Activated naive CD8-positive, alpha-beta T cell treated with anti-CD3 and anti-CD28 coated beads, Interleukin-2, amount 50 U/mL, for 24 hours (primary cell): ENCODE measurements at regions not wholly inside any gene's neighbourhood (a gene's known extent, or its start where the extent isn't known, plus 50 kb on each side); places are given as distances from the start of the nearest gene placed in this dataset.

Source experiments
- ATAC-seq: fragments of 150-1000 bp; cut with Tn5 transposase; one replicate; pipeline ENCODE4 v1.10.0; 2021
- DNase-seq: peaks from one replicate; pipeline ENCODE4 v3.0.0; 2021
- H3K27ac Mint-ChIP-seq: one replicate; pipeline ENCODE4 v1.8.0; 2021; ENCODE audit warnings: mild to moderate bottlenecking, mixed read lengths
- H3K27me3 Mint-ChIP-seq: one replicate; pipeline ENCODE4 v1.8.0; 2021; ENCODE audit warnings: mixed read lengths
- H3K36me3 Mint-ChIP-seq: one replicate; pipeline ENCODE4 v1.8.0; 2021; ENCODE audit warnings: low read depth, mixed read lengths
- H3K4me1 Mint-ChIP-seq: one replicate; pipeline ENCODE4 v1.8.0; 2021; ENCODE audit warnings: mixed read lengths
- H3K4me3 Mint-ChIP-seq: one replicate; pipeline ENCODE4 v1.8.0; 2021; ENCODE audit warnings: mild to moderate bottlenecking, moderate library complexity, mixed read lengths
- H3K9me3 Mint-ChIP-seq: one replicate; pipeline ENCODE4 v1.8.0; 2021; ENCODE audit warnings: mixed read lengths

DNA sequence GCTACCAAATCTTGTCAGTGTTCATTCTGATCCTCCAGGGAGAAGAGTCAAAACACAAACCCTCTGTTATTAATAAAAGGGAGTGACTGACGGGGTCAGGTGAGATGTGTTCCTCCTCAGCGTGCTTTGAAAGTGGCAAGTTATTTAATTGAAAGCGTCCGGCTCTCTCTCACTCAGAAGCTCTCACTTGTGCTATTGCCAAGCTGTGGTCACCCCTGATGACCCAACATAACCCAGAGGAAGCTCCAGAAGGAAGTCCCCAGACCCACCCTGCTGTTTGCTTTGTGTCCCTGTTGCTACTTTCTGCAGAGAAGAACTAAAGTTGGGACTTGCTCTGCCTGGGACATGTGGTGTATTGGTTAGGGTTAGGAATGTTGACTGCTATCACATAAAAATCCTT lies 235.6 kb downstream of the EDEM1 start:
- ATAC-seq = no peak
- Mint-ChIP-seq H3K27me3 (peaks cover 9% of the 10 kb centered on the region), H3K36me3 (no peaks in the 10 kb centered on the region), H3K4me1 (no peaks in the 10 kb centered on the region), H3K4me3 (no peak overlapping the region), H3K27ac (no peak overlapping the region), H3K9me3 (no peaks in the 10 kb centered on the region)
- no peak for DNase-seq

DNA sequence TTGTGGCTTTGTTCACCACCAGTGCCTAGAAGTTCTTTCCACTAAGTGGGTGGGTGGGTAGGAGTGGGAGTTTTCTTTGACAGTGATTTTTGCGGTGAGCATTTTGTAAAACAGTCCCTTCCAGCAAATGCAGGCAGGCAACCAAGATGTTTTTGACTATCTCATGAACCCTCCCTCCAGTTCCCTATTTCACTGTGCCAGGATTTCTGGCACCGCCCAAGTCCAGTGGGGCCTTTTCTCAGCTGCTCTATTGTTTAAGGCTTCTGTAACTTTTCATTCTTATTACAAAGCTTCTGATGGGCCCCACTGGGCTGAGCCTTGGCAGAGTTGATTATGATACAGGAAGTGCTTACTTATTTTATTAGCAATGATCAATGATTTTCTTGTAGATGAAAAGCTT lies 236.0 kb downstream of the EDEM1 start:
- peaks cover 9% of the 10 kb centered on the region for H3K27me3 Mint-ChIP-seq

DNA sequence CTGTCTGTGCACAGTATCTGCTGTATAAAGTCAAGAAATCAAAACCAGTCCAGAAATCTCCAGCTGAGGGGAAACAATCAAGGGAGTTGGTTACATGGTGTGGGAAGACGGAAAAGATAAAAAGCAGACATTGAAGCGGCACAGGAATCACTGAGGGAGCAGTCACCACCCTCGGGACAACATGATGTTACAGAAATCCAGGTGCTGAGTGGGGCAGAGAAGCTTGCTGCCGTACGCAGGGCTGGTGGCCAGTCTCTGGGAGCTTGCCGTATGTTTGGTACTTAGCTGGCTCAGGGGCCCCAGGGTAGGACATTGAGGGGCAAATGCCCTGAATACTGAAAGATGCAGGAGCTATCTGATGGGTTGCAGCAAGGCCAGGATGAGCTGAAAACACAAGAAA lies 237.9 kb downstream of the EDEM1 start:
- no peaks in the 10 kb centered on the region for H3K9me3 Mint-ChIP-seq
- ATAC-seq = no peak
- no peak overlapping the region for H3K4me3 Mint-ChIP-seq
- peaks cover 6% of the 10 kb centered on the region for H3K4me1 Mint-ChIP-seq
- H3K27ac Mint-ChIP-seq = no peak overlapping the region
- no peak for DNase-seq
- H3K27me3 Mint-ChIP-seq = peaks cover 9% of the 10 kb centered on the region
- H3K36me3 Mint-ChIP-seq = no peaks in the 10 kb centered on the region

More for the DNA sequence above, 236.0 kb downstream of the EDEM1 start:
- H3K27ac Mint-ChIP-seq = no peak overlapping the region
- H3K9me3 Mint-ChIP-seq = no peaks in the 10 kb centered on the region
- no peak for DNase-seq
- no peak overlapping the region for H3K4me3 Mint-ChIP-seq
- no peaks in the 10 kb centered on the region for H3K4me1 Mint-ChIP-seq
- no peak for ATAC-seq
- no peaks in the 10 kb centered on the region for H3K36me3 Mint-ChIP-seq

DNA sequence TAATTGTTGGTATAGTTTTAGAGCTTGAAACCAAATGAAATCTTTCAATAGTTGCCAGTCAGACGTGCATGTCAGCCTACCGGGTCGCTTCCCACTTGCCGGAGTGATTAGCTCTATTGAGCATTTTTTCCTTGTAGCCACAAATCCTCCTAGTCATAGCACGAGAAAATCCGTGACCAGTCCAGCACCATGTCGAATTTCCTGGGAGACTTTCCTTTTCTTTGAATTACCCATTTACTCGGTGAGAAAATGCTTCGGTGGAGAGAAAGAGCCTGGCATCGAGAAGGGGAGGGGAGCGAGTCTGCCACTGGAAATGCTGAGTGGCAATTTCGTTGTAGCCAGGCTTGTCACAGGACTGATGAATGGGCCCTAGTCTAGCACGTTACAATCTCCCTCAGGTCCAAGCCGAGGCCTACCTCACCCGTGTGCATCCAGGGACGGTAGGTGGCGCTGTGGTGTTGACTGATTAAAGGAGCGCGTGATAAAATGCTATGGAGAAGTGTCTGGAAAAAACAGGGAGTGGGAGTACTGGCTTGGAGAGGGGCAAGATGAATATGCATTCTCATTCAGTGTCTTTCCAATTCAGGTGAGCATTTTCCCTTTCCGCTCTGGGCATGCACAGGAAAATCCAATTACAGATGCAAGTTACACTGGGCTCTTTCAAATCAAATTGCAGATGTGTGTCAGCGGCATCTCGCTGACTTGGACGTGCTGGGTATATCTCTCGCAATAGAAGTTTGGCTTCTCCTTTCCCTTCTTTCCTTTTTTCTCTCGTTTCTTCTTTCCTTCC lies 238.8 kb downstream of the EDEM1 start:
- DNase-seq (peak; percentile 80), ATAC-seq (peak; percentile 74)
- Mint-ChIP-seq H3K9me3 (no peaks in the 10 kb centered on the region), H3K27ac (no peak overlapping the region), H3K27me3 (peaks cover 9% of the 10 kb centered on the region), H3K36me3 (no peaks in the 10 kb centered on the region), H3K4me1 (peaks cover 6% of the 10 kb centered on the region), H3K4me3 (no peak overlapping the region)

DNA sequence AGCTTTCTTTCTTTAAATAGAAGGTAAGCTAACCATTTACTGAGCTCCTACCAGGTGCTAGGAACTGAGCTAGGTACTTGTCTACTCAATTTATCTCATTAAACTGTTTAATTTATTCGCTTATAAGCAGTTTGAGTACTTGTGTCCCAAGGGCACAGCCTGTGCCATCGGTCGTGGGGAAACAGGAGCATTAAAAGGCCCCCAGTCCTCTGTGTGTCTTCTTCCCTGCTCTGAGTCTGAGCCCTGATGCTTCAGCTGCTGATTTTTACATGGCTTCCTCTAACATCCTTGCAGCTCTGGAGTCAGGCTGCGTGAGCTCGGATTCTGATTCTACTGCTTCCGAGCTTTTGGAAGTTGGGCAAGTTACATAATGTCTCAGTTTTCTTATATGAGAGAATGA lies 239.5 kb downstream of the EDEM1 start:
- Mint-ChIP-seq H3K4me1 (peaks cover 6% of the 10 kb centered on the region), H3K9me3 (no peaks in the 10 kb centered on the region), H3K27me3 (peaks cover 7% of the 10 kb centered on the region), H3K36me3 (no peaks in the 10 kb centered on the region), H3K4me3 (no peak overlapping the region), H3K27ac (no peak overlapping the region)
- no peak for ATAC-seq
- no peak for DNase-seq

DNA sequence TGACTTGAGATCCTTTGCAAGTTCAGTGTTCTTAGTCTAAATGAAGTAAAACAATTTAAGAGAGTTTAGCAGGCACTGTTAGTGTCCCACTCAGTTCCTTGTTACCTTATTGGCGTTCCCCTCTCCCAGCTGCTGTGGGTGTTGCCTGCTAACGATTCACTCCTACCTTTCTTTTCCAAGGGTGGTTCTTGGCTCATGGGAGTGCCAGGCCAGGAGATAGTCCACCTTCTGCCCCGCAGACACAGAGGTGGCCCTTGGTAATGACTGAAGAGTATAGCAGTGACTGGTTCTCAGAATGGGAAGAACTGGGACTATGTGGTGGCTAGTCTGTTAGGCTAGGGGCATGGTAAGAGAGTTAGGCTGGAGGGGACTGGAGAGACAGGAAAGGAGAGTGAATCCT lies 240.4 kb downstream of the EDEM1 start:
- Mint-ChIP-seq H3K36me3 (no peaks in the 10 kb centered on the region), H3K27me3 (peaks cover 7% of the 10 kb centered on the region), H3K27ac (no peak overlapping the region), H3K4me1 (peaks cover 6% of the 10 kb centered on the region), H3K9me3 (no peaks in the 10 kb centered on the region), H3K4me3 (no peak overlapping the region)
- no peak for ATAC-seq
- no peak for DNase-seq

DNA sequence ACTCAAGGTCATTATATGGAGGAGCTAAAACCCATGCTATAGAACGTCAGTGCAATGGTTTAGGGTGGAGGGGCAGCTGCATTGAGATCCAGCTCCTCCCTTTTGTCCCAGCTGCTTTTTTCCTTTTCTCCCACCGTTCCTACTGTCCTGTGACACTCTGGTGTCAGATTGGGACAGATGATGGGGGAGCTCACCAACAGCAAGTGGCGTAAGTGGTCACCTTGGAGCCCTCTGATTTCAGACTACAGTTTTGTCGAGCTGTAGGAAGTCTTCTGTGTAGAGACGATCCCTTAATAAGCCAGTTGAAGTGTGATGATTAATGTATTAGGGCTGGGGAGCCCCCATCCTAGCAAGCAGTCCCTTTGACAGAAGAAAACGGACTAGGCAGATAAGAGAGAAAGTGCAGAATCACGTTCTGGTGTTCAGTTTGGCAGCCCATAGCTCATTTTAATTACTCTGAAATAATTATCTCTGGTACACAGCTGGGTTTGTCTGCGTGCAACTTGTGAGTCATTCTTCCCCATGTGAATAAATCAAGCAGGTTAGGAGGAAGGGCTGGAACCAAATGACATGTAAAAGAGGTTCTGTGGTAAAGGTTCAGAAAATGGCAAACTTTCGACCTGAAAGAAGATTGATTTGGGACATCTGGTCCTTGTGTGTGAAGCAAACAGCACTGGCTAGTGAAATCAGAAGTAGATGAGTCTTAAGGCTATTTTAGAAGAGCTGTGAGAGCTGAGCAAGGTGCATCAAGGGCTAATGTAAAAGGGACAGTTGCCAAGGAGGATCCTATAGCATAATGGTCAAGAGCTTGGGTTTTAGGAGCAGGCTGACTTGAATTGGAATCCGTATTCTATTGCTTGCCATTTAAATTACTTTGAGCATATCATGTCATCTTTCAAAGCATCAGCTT lies 241.4 kb downstream of the EDEM1 start:
- no peak overlapping the region for H3K27ac Mint-ChIP-seq
- ATAC-seq = peak; percentile 61
- H3K4me1 Mint-ChIP-seq = peaks cover 6% of the 10 kb centered on the region

DNA sequence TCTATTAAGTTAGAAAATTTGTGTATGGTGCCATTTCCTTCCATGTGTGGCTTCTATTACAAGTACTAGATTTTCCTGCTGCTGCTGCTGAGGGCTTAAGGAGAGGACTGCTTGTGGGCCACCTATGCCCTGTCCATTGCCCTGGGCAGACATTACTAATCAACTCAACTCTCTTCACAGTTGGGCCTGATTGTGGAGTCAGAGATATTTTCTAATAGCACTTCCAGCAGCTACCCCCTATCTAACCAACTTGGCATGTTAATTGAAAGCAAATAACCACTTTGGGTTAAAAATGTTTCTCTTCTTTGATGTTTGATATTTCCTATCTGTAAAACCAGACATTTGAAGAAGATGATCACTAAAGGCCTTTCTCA lies 242.0 kb downstream of the EDEM1 start:
- Mint-ChIP-seq H3K27ac (no peak overlapping the region), H3K4me3 (no peak overlapping the region), H3K4me1 (peaks cover 6% of the 10 kb centered on the region), H3K36me3 (no peaks in the 10 kb centered on the region), H3K9me3 (no peaks in the 10 kb centered on the region), H3K27me3 (peaks cover 7% of the 10 kb centered on the region)
- DNase-seq (no peak), ATAC-seq (no peak)

More for the DNA sequence above, 241.4 kb downstream of the EDEM1 start:
- no peak for DNase-seq
- H3K9me3 Mint-ChIP-seq = no peaks in the 10 kb centered on the region
- no peak overlapping the region for H3K4me3 Mint-ChIP-seq
- peaks cover 7% of the 10 kb centered on the region for H3K27me3 Mint-ChIP-seq
- H3K36me3 Mint-ChIP-seq = no peaks in the 10 kb centered on the region

DNA sequence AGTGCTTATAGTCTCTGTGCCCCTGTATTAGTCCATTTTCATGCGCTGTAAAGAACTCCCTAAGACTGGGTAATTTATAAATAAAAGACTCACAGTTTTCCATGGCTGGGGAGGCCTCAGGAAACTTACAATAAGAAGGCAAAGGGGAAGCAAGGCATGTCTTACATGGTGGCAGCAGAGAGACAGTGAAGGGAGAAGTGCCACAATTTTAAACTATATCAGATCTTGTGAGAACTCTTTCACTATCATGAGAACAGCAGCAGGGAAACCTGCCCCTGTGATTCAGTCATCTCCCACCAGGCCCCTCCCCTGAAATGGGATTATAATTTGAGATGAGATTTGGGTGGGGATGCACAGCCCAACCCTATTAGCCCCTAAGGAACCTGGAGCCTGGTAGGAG lies 243.2 kb downstream of the EDEM1 start:
- Mint-ChIP-seq H3K4me3 (no peak overlapping the region), H3K36me3 (no peaks in the 10 kb centered on the region), H3K27ac (no peak overlapping the region), H3K4me1 (peaks cover 6% of the 10 kb centered on the region), H3K9me3 (no peaks in the 10 kb centered on the region), H3K27me3 (peaks cover 5% of the 10 kb centered on the region)
- ATAC-seq (no peak), DNase-seq (no peak)

DNA sequence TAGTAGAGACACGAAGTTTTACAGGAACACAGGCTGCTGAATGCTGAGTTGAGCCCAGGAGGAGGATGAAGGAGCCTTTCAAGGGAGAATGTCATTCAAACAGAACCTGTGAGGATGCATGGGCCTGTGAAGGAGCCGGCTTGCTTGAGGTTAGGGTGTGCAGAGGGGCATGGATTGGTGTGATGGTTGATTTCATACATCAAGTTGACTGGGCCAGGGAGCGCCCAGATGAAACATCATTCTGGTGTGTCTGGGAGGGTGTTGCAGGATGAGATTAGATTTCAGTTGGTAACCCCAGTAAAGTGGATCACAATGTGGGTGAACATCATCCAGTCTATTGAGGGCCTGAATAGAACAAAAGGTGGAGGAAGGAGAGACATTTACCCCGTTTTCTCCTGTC lies 243.6 kb downstream of the EDEM1 start:
- H3K9me3 Mint-ChIP-seq = no peaks in the 10 kb centered on the region
- no peak overlapping the region for H3K27ac Mint-ChIP-seq
- H3K4me3 Mint-ChIP-seq = no peak overlapping the region
- peaks cover 6% of the 10 kb centered on the region for H3K4me1 Mint-ChIP-seq
- ATAC-seq = no peak
- DNase-seq = no peak
- no peaks in the 10 kb centered on the region for H3K36me3 Mint-ChIP-seq
- H3K27me3 Mint-ChIP-seq = peaks cover 5% of the 10 kb centered on the region

DNA sequence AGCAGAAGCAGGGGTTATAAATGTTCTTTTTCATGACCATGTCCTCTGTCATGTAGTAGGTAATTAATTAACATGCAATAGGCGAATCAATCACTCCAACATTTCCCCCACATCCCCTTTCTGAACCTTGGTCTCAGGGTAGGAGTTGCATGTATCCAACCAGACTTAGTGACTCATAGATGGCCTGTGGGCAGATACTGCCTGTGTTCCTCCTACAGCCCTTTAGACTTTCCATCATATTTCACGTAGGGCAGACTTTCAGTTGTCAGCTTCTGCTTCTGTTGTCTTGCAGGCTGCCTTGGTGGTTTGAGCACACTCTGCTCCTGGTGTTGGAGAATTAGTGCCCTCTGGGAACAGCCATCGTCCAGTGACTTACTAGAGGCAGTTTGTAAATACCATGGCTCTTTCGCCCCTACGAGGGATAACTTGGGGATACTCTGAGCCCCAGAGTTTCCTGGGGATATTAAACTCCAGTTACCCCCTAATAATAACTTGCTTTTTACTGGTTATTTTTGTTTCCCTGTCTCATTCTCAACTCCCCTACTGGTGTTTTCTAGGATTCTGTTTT lies 244.4 kb downstream of the EDEM1 start:
- no peaks in the 10 kb centered on the region for H3K9me3 Mint-ChIP-seq
- H3K4me3 Mint-ChIP-seq = no peak overlapping the region
- no peaks in the 10 kb centered on the region for H3K27me3 Mint-ChIP-seq
- DNase-seq = no peak
- ATAC-seq = peak; percentile 39
- H3K4me1 Mint-ChIP-seq = peaks cover 6% of the 10 kb centered on the region
- H3K27ac Mint-ChIP-seq = no peak overlapping the region
- H3K36me3 Mint-ChIP-seq = no peaks in the 10 kb centered on the region

DNA sequence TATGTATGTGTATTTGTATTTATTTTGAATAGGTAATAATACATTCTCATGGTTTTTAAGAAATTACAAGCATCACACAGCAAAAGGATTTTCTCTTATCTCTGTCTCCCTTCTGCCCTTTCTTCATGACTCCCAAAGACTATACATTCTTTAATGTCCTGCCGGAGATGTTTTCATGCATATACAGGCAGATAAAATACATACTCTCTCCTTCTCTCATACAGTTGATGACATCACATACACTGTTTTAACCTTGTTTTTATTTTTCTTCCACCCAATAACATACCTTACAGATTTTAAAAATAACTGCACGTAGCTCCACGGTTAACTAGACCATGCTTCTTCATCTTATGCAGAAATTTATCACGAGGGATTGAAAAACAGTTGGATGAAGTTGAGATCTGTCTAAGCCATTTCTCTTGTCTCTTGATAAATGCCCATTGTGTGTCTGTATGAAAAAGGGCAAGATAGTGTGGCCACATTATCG lies 249.8 kb downstream of the EDEM1 start:
- DNase-seq (no peak), ATAC-seq (no peak)
- no peak overlapping the region for H3K27ac Mint-ChIP-seq
- no peaks in the 10 kb centered on the region for H3K9me3 Mint-ChIP-seq
- no peaks in the 10 kb centered on the region for H3K4me1 Mint-ChIP-seq
- H3K27me3 Mint-ChIP-seq = peaks cover 4% of the 10 kb centered on the region
- H3K36me3 Mint-ChIP-seq = no peaks in the 10 kb centered on the region
- no peak overlapping the region for H3K4me3 Mint-ChIP-seq

DNA sequence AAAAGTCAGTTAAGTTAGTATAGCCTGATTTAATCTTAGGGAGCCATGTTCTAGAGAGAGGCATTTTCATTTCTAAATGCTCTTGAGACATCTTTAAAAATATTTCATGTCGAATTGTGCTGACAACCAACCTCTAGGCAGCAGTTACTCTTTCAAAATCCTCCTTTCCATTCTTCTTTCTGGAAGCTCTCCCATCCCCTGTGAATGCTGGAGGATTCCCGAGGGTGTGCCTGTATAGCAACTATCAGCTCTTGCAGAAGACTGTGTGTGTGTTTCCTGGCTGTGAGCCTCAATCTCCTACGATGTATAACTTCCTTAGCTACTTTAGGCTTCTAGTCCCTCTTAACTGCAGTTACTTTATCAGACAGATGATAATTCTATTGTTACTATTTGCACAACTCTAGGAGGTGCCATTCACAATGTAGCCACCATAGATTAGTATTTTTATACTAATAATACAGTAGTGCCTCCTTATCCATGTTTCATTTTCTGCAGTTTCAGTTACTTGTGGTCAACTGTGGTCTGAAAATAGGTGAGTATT lies 250.3 kb downstream of the EDEM1 start:
- Mint-ChIP-seq H3K4me1 (no peaks in the 10 kb centered on the region), H3K9me3 (no peaks in the 10 kb centered on the region)

DNA sequence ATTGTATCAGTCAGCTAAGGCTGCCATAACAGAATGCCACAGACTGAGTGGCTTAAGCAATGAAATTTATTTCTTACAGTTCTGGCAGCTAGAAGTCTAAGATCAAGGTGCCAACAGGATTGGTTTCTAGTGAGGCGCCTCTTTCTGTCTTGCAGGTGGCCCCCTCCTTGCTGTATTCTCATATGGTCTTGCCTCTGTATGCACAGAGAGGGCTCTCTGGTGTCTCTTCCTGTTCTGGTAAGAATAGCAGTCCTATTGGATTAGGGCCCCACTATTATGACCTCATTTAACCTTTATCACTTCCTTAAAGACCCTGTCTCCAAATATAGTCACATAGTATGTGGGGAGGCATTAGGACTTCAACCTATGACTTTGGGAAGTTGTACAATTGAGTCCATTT lies 253.9 kb downstream of the EDEM1 start:
- peaks cover 4% of the 10 kb centered on the region for H3K27me3 Mint-ChIP-seq
- no peaks in the 10 kb centered on the region for H3K36me3 Mint-ChIP-seq
- DNase-seq = no peak
- ATAC-seq = no peak
- H3K4me1 Mint-ChIP-seq = no peaks in the 10 kb centered on the region
- peaks cover 4% of the 10 kb centered on the region for H3K9me3 Mint-ChIP-seq
- H3K4me3 Mint-ChIP-seq = no peak overlapping the region
- H3K27ac Mint-ChIP-seq = no peak overlapping the region

More for the DNA sequence above, 250.3 kb downstream of the EDEM1 start:
- Mint-ChIP-seq H3K4me3 (no peak overlapping the region), H3K36me3 (no peaks in the 10 kb centered on the region), H3K27ac (no peak overlapping the region), H3K27me3 (peaks cover 4% of the 10 kb centered on the region)
- no peak for ATAC-seq
- no peak for DNase-seq
